Endothelial cell of umbilical vein (primary cell): ENCODE measurements at regions not wholly inside any gene's neighbourhood (a gene's known extent, or its start where the extent isn't known, plus 50 kb on each side); places are given as distances from the start of the nearest gene placed in this dataset.

ENCODE experiments used
- BruUV-seq: library from RNA; stranded (reverse); fragments of 400-500 nt; replicated peaks from 2 replicates; lab custom pipeline; 2021; lab: Mats Ljungman, UMichigan
- CTCF ChIA-PET: fragments of 300-600, 350-600 bp; sonication (Branson Sonifier 250); formaldehyde crosslinking; loops from one replicate; lab custom pipeline; 2021; ENCODE audit warnings: antibody characterized with exemption, inconsistent platforms; lab: Charles Lee
- POLR2A ChIA-PET: fragments of 300-600, 350-600 bp; sonication (Branson Sonifier 250); formaldehyde crosslinking; loops from one replicate; lab custom pipeline; 2021; ENCODE audit warnings: antibody characterized with exemption, inconsistent platforms; lab: Charles Lee
- DNase-seq: peaks from one replicate; pipeline ENCODE4 v3.0.0-alpha.2; 2011; ENCODE audit warnings: low read depth, low spot score
- FAIRE-seq: peaks from 2 replicates; lab custom pipeline; 2011; peaks lifted over from hg19 to GRCh38; lab: Jason Lieb, UNC
- H2AFZ ChIP-seq: 2 replicates; pipeline ENCODE4 v1.6.0; 2012; ENCODE audit warnings: low read depth, low read length, control low read depth, inconsistent platforms
- H3K27ac ChIP-seq: 2 replicates; pipeline ENCODE4 v1.5.1; 2011; ENCODE audit warnings: low read depth, mild to moderate bottlenecking, control low read depth, low read length, moderate library complexity; ENCODE audit not compliant: insufficient read depth
- H3K27me3 ChIP-seq, 2 experiments: 2 replicates each; pipeline versions ENCODE4 v1.6.0 to v1.6.1; 2011; ENCODE audit warnings: low read length in 2 of 2, mixed read lengths in 1 of 2; ENCODE audit not compliant: control insufficient read depth in 2 of 2, insufficient read depth in 2 of 2
- H3K36me3 ChIP-seq, 2 experiments: 2 replicates in 1 of 2; 3 replicates in 1 of 2; pipeline ENCODE4 v1.5.1; 2011; ENCODE audit warnings: low read length in 2 of 2, mild to moderate bottlenecking in 1 of 2, moderate library complexity in 1 of 2; ENCODE audit not compliant: control insufficient read depth in 2 of 2, insufficient read depth in 2 of 2; ENCODE audit errors: extremely low read depth in 1 of 2
- H3K4me1 ChIP-seq: 3 replicates; pipeline ENCODE4 v1.5.1; 2011; ENCODE audit warnings: mild to moderate bottlenecking, low read length; ENCODE audit not compliant: control insufficient read depth, insufficient read depth; ENCODE audit errors: extremely low read depth
- H3K4me2 ChIP-seq: 2 replicates; pipeline ENCODE4 v1.6.1; 2011; ENCODE audit warnings: low read length, control low read depth, mixed read lengths; ENCODE audit not compliant: insufficient read depth
- H3K4me3 ChIP-seq, 3 experiments: fragments of 200-600 bp in 1 of 3; sonication (generic), shearing (Covaris generic) in 1 of 3; replicated peaks in 1 of 3; 2 replicates each; pipeline ENCODE4 v1.5.1; 2011 to 2016; ENCODE audit warnings: control low read depth in 3 of 3, low read length in 3 of 3, mild to moderate bottlenecking in 2 of 3, inconsistent platforms in 1 of 3, low read depth in 1 of 3, moderate library complexity in 1 of 3; ENCODE audit not compliant: insufficient read depth in 1 of 3
- H3K79me2 ChIP-seq: 2 replicates; pipeline ENCODE4 v1.6.0; 2012; ENCODE audit warnings: low read length, inconsistent platforms; ENCODE audit not compliant: control insufficient read depth, insufficient read depth
- H3K9ac ChIP-seq: replicated peaks from 2 replicates; pipeline ENCODE3; 2011; ENCODE audit warnings: low read length, control low read depth; ENCODE audit not compliant: insufficient read depth; ENCODE audit errors: extremely low read depth
- H3K9me1 ChIP-seq: replicated peaks from 3 replicates; pipeline ENCODE4 v1.6.0; 2011; ENCODE audit warnings: mild to moderate bottlenecking, low read length; ENCODE audit not compliant: control insufficient read depth, insufficient read depth; ENCODE audit errors: extremely low read depth
- H3K9me3 ChIP-seq: replicated peaks from 2 replicates; pipeline ENCODE4 v1.5.1; 2012; ENCODE audit warnings: low read length, inconsistent platforms; ENCODE audit not compliant: control insufficient read depth, insufficient read depth
- H4K20me1 ChIP-seq: replicated peaks from 2 replicates; pipeline ENCODE3; 2011; ENCODE audit warnings: mild to moderate bottlenecking, low read length; ENCODE audit not compliant: control insufficient read depth, insufficient read depth; ENCODE audit errors: extremely low read depth
- EZH2 ChIP-seq: IDR thresholded peaks from 2 replicates; pipeline ENCODE4 v1.6.1; 2012; ENCODE audit warnings: borderline replicate concordance, low read depth, mild to moderate bottlenecking, moderate library complexity, low read length, inconsistent platforms; ENCODE audit not compliant: severe bottlenecking
- FOS ChIP-seq: IDR thresholded peaks from 2 replicates; pipeline ENCODE4 v1.6.1; 2011; ENCODE audit warnings: mild to moderate bottlenecking, low read length, moderate library complexity, borderline replicate concordance; ENCODE audit not compliant: insufficient read depth
- GATA2 ChIP-seq: IDR thresholded peaks from 2 replicates; pipeline ENCODE4 v1.7.0; 2011; ENCODE audit warnings: low read depth, mild to moderate bottlenecking, moderate library complexity, mixed read lengths, low read length; ENCODE audit not compliant: insufficient read length, insufficient read depth
- JUN ChIP-seq: IDR thresholded peaks from 2 replicates; pipeline ENCODE4 v1.6.1; 2011; ENCODE audit warnings: borderline replicate concordance, low read depth; ENCODE audit not compliant: insufficient read length, insufficient read depth
- MYC ChIP-seq: IDR thresholded peaks from one replicate; pipeline ENCODE4 v1.6.1; 2011; ENCODE audit warnings: mild to moderate bottlenecking, low read depth, low read length
- POLR2A ChIP-seq: IDR thresholded peaks from 2 replicates; pipeline ENCODE4 v1.6.1; 2012; ENCODE audit warnings: low read depth, mild to moderate bottlenecking, control low read depth, low read length
- POLR2AphosphoS5 ChIP-seq: IDR thresholded peaks from 2 replicates; pipeline ENCODE4 v1.6.1; 2012; ENCODE audit warnings: low read depth, mild to moderate bottlenecking, control low read depth, low read length, moderate library complexity; ENCODE audit not compliant: insufficient read depth
- dilution Hi-C: fragments of 300-500 bp; cut with MboI; formaldehyde crosslinking; loops from one replicate; pipeline ENCODE4 v1.15.0; 2019; ENCODE audit warnings: low sequenced_read_pairs; ENCODE audit not compliant: extremely low pct_ligation_motif_present
- intact Hi-C: fragments of 100-400 bp; cut with micrococcal nuclease; formaldehyde crosslinking; loops from one replicate; pipeline ENCODE4 v1.10.0; 2022
- TF ChIP-seq, protein P1 (sequence below), 2 donors: IDR thresholded peaks; 1 replicate in 1 of 2; 2 replicates in 1 of 2; pipeline ENCODE4 v1.5.1; 2011; ENCODE audit warnings: low read length in 2 of 2, mild to moderate bottlenecking in 2 of 2, moderate library complexity in 2 of 2, control low read depth in 1 of 2, inconsistent platforms in 1 of 2, low read depth in 1 of 2; ENCODE audit not compliant: insufficient read depth in 1 of 2; ENCODE audit errors: extremely low read depth in 1 of 2
- TF ChIP-seq, protein P2 (sequence below): IDR thresholded peaks from 2 replicates; pipeline ENCODE4 v1.6.1; 2011; ENCODE audit not compliant: insufficient read depth, insufficient read length

DNA sequence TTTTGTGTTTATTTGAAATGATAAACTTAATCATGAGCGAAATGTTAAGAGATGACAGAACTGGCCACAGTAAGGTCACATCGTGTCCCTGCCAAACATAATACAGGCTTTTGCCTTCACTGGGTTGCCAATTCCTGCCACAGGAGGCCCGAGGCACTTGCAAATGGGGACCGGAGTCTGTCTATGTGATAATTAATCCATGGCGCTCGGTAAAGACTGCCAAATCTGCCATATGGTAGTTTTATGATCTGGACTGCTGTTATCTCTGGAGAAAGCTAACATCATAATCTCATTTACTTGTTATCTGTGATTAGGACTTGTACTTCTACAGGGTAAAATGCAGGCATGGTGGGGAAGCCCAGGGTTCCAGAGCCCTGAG, 170.5 kb upstream of the TSHZ2 start:
- no peaks in the 10 kb centered on the region for H3K9me3 ChIP-seq
- no peaks in the 10 kb centered on the region for H4K20me1 ChIP-seq
- H3K4me2 ChIP-seq, result no peak overlapping the region
- no peaks in the 10 kb centered on the region for H3K9me1 ChIP-seq
- no peaks in the 10 kb centered on the region for H3K79me2 ChIP-seq
- POLR2A ChIA-PET, result no interaction called here
- DNase-seq, result no peak
- H3K27ac ChIP-seq, result no peak overlapping the region
- FAIRE-seq, result no peak
- CTCF ChIA-PET, result no interaction called here
- TF ChIP-seq, protein P1, sequence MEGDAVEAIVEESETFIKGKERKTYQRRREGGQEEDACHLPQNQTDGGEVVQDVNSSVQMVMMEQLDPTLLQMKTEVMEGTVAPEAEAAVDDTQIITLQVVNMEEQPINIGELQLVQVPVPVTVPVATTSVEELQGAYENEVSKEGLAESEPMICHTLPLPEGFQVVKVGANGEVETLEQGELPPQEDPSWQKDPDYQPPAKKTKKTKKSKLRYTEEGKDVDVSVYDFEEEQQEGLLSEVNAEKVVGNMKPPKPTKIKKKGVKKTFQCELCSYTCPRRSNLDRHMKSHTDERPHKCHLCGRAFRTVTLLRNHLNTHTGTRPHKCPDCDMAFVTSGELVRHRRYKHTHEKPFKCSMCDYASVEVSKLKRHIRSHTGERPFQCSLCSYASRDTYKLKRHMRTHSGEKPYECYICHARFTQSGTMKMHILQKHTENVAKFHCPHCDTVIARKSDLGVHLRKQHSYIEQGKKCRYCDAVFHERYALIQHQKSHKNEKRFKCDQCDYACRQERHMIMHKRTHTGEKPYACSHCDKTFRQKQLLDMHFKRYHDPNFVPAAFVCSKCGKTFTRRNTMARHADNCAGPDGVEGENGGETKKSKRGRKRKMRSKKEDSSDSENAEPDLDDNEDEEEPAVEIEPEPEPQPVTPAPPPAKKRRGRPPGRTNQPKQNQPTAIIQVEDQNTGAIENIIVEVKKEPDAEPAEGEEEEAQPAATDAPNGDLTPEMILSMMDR (IDR thresholded peaks at IDR 0.05; ENCODE audit: extremely low read depth in 1 of 2, insufficient read depth in 1 of 2, low read depth in 1 of 2, low read length in 2 of 2), result no peak
- TF ChIP-seq, protein P2, sequence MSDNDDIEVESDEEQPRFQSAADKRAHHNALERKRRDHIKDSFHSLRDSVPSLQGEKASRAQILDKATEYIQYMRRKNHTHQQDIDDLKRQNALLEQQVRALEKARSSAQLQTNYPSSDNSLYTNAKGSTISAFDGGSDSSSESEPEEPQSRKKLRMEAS, result no peak
- TF ChIP-seq FOS (no peak), EZH2 (no peak), GATA2 (no peak), MYC (no peak), POLR2A (no peak), POLR2AphosphoS5 (no peak), JUN (no peak)
- H2AFZ ChIP-seq, result no peak overlapping the region
- H3K27me3 ChIP-seq, result no peaks in the 10 kb centered on the region
- no peaks in the 10 kb centered on the region for H3K4me1 ChIP-seq
- intact Hi-C loops (no loop called here), dilution Hi-C loops (no loop called here)
- H3K4me3 ChIP-seq, result no peak overlapping the region
- H3K9ac ChIP-seq, result no peak overlapping the region
- no TSS peak for BruUV-seq
- H3K36me3 ChIP-seq, result no peaks in the 10 kb centered on the region
